Heart left ventricle (tissue), 16 donors: ENCODE measurements at regions not wholly inside any gene's neighbourhood (a gene's known extent, or its start where the extent isn't known, plus 50 kb on each side); places are given as distances from the start of the nearest gene placed in this dataset.
"Not testable (repeated sequence)": the region's sequence is repeated elsewhere in the genome, so short reads cannot be mapped to it uniquely, and the experiment has no call there.

ENCODE experiments used
- ATAC-seq, 4 donors: fragments of 200-7000 bp; cut with Tn5 transposase; one replicate each; pipeline ENCODE4 v1.9.1; 2020 to 2022; ENCODE audit warnings: moderate library complexity in 4 of 4, mild to moderate bottlenecking in 3 of 4, moderate number of reproducible peaks in 1 of 4
- DNase-seq, 5 donors: peaks; one replicate each; pipeline ENCODE4 v3.0.0-alpha.2; 2020
- H3K27ac ChIP-seq, 12 donors: fragments of 200-600 bp; sonication (generic) in 4 of 12; one replicate each; pipeline versions ENCODE4 v1.5.0 to v1.8.0; 2016 to 2022; ENCODE audit warnings: mild to moderate bottlenecking in 2 of 12
- H3K27me3 ChIP-seq, 9 donors: fragments of 200-600 bp; sonication (generic) in 2 of 9; one replicate each; pipeline versions ENCODE4 v1.5.1 to v1.8.0; 2016 to 2022; ENCODE audit warnings: mild to moderate bottlenecking in 3 of 9
- H3K36me3 ChIP-seq, 9 donors: fragments of 200-600 bp; sonication (generic) in 2 of 9; one replicate each; pipeline versions ENCODE4 v1.5.0 to v1.8.0; 2018 to 2022; ENCODE audit warnings: mild to moderate bottlenecking in 2 of 9
- H3K4me1 ChIP-seq, 12 donors: fragments of 200-600 bp; sonication (generic) in 4 of 12; one replicate each; pipeline versions ENCODE4 v1.5.0 to v1.8.0; 2016 to 2022; ENCODE audit warnings: mild to moderate bottlenecking in 3 of 12
- H3K4me3 ChIP-seq, 12 donors: fragments of 200-600 bp; sonication (generic) in 4 of 12; one replicate each; pipeline versions ENCODE4 v1.5.0 to v1.8.0; 2017 to 2022; ENCODE audit warnings: mild to moderate bottlenecking in 9 of 12, moderate library complexity in 4 of 12
- H3K9me3 ChIP-seq, 12 donors: fragments of 200-600 bp; sonication (generic) in 4 of 12; one replicate each; pipeline versions ENCODE4 v1.5.0 to v1.8.0; 2016 to 2022; ENCODE audit warnings: mild to moderate bottlenecking in 1 of 12
- CTCF ChIP-seq, 12 donors: fragments of 200-600 bp; sonication (generic) in 4 of 12; IDR thresholded peaks; one replicate each; pipeline versions ENCODE4 v1.5.0 to v1.8.0; 2018 to 2022; ENCODE audit warnings: antibody characterized with exemption in 12 of 12, mild to moderate bottlenecking in 5 of 12
- POLR2A ChIP-seq, 2 donors: fragments of 450-650 bp; IDR thresholded peaks; one replicate each; pipeline ENCODE4 v1.6.1; 2017; ENCODE audit warnings: antibody characterized with exemption in 2 of 2, mild to moderate bottlenecking in 2 of 2, moderate library complexity in 2 of 2
- WGBS, 4 donors: extraction: QIAGEN DNeasy Blood & Tissue Kit in 2 of 4; methylation state at CpG; one replicate each; pipeline versions ENCODE4 v1.1.5 to v1.1.7; 2013 to 2018; 5-methylcytosine and 5-hydroxymethylcytosine counted together
- intact Hi-C, 10 donors: fragments of 100-400 bp; cut with DNase I; formaldehyde crosslinking; loops; one replicate each; pipeline versions ENCODE4 v1.11.1 to v1.14.2; 2022
- donor health status: ischemic (EF 13 %, LVEDD 7.1; RV severe dilation, severe dysfunction).
- donor health status: healthy with polysubstance abuse.
- donor health status: DM: no; HTN: yes; CAD: no.
- donor health status: DM: no; HTN: no; CAD: no.
- donor health status: ischemic (EF 25% LVEDD 6.9; RV normal size, moderate dysfunction).
- donor health status: ischemic (EF 25% LVEDD 5.7; RV mildly dilated, moderate dysfunction).
- donor health status: healthy.
- donor health status: DM: yes; HTN: yes; CAD: no.
- donor health status: ischemic (EF 35%, LVEDD 5.7; RV mildly dilated, moderate dysfunction).
- donor health status: nonischemic (EF 11% LVEDD 7.7; RV severe dilation, severe dysfunction).
- donor health status: DM: yes; HTN: yes; CAD: no.
- donor health status: PGD.
- donor health status: ischemic (EF 29% LVEDD 5.4; RV normal size, mild dysfunction).
- donor health status: nonischemic (EF 23%, LVEDD 6.1; RV moderate dilation, normal function).

DNA sequence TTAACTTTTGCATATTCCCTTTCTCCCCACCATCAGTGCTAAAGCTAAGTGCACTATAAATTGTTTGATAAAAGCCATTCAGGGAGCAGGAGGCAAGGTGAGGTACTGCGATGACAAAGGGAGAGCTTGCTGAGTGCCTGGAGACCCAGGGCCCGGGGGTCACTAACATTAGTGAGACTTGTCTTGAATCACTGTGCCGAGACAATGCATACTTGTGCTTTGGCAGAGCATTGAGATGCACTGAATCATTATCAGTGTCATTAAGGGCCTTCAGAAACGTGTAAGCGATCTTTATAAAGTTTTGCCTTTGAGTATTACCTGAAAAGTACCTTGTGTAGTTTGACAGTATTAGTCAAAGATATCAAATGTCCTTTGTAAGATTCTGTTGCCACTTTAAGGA, 447.5 kb downstream of the PCNX1 start:
- Histone ChIP-seq H3K9me3 (no peaks in the 10 kb centered on the region), H3K4me1 (peaks cover 0 to 18% (median 14%) of the 10 kb centered on the region in 12 donors), H3K27ac (peak overlapping the region in 7 of 12 donors; percentile 17 to 73 (median 58)), H3K36me3 (no peaks in the 10 kb centered on the region), H3K4me3 (peak overlapping the region in 1 of 12 donors; percentile 15), H3K27me3 (no peaks in the 10 kb centered on the region)
- intact Hi-C loops = no loop called here
- DNase-seq (no peak), ATAC-seq (no peak)
- TF ChIP-seq POLR2A (IDR thresholded peaks at IDR 0.05) (no peak), CTCF (IDR thresholded peaks at IDR 0.05) (no peak)
- WGBS, 4 donors = 39 to 51% (median 45%) methylated on average over 5 of the region's 5 CpGs

- intact Hi-C loops = no loop called here
- TF ChIP-seq POLR2A (IDR thresholded peaks at IDR 0.05) = no peak
- TF ChIP-seq CTCF (IDR thresholded peaks at IDR 0.05) = no peak
- no peaks in the 10 kb centered on the region for H3K27me3 ChIP-seq
- no peaks in the 10 kb centered on the region for H3K36me3 ChIP-seq
- peak overlapping the region in 4 of 12 donors; percentile 3 to 15 (median 9) for H3K4me3 ChIP-seq
- WGBS, 4 donors = 6 to 11% (median 8%) methylated on average over 5 of the region's 5 CpGs
- H3K4me1 ChIP-seq = peaks cover 0 to 18% (median 14%) of the 10 kb centered on the region in 12 donors
- peak in 3 of 5 donors; percentile 36 to 43 (median 42) for DNase-seq
- H3K27ac ChIP-seq = peak overlapping the region in 7 of 12 donors; percentile 17 to 73 (median 58)
- ATAC-seq = peak; percentile 78 to 93 (median 92)
- H3K9me3 ChIP-seq = no peaks in the 10 kb centered on the region
Measured at GRCh38 chr14:71355324-71356201, 448.3 kb downstream of the PCNX1 start.

GRCh38 chr14:71358209-71358931, 451.1 kb downstream of the PCNX1 start:
- WGBS, 4 donors = 85 to 88% (median 87%) methylated on average over 6 of the region's 6 CpGs
- H3K27ac ChIP-seq = peak overlapping the region in 1 of 12 donors; percentile 73

DNA sequence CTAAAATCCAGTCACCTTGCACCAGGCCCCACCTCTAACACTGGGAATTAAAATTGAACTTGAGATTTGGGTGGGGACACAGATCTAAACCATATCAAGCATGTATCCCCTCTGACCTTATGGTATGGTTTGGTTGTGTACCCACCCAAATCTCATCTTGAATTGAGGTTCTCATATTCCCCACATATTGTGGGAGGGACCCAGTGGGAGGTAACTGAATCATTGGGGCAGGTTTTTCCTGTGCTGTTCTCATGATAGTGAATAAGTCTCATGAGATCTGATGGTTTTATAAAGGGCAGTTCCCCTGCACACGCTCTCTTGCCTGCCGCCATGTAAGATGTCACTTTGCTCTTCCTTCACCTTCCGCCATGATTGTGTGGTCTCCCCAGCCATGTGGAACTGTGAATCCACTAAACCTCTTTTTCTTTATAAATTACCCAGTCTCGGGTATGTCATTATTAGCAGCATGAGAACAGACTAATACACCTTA, 451.7 kb downstream of the PCNX1 start:
- H3K27me3 ChIP-seq, H3K9me3 ChIP-seq, H3K4me3 ChIP-seq, ATAC-seq, H3K36me3 ChIP-seq, intact Hi-C loops, DNase-seq: not testable (repeated sequence)
- Histone ChIP-seq H3K27ac (peak overlapping the region in 1 of 12 donors; percentile 73), H3K4me1 (peaks cover 0 to 51% (median 28%) of the 10 kb centered on the region in 12 donors)
- WGBS, 4 donors = 97 to 99% (median 98%) methylated on average over 4 of the region's 4 CpGs

More at GRCh38 chr14:71358209-71358931, 451.1 kb downstream of the PCNX1 start:
- TF ChIP-seq POLR2A (IDR thresholded peaks at IDR 0.05) = no peak
- no peak for TF ChIP-seq CTCF (IDR thresholded peaks at IDR 0.05)
- ATAC-seq = no peak
- Histone ChIP-seq H3K4me3 (no peak overlapping the region), H3K4me1 (peaks cover 0 to 45% (median 22%) of the 10 kb centered on the region in 12 donors), H3K36me3 (no peaks in the 10 kb centered on the region), H3K9me3 (no peaks in the 10 kb centered on the region), H3K27me3 (no peaks in the 10 kb centered on the region)
- intact Hi-C loops = no loop called here
- DNase-seq = no peak
